GM18870 (cell line): ENCODE measurements at regions not wholly inside any gene's neighbourhood (a gene's known extent, or its start where the extent isn't known, plus 50 kb on each side); places are given as distances from the start of the nearest gene placed in this dataset.
"Not testable (repeated sequence)": the region's sequence is repeated elsewhere in the genome, so short reads cannot be mapped to it uniquely, and the experiment has no call there.

Experiments used
- ATAC-seq: cut with Tn5 transposase; IDR thresholded peaks from one replicate; pipeline ENCODE4 v1.9.1; 2021; ENCODE audit warnings: moderate library complexity; ENCODE audit not compliant: unreplicated experiment

DNA sequence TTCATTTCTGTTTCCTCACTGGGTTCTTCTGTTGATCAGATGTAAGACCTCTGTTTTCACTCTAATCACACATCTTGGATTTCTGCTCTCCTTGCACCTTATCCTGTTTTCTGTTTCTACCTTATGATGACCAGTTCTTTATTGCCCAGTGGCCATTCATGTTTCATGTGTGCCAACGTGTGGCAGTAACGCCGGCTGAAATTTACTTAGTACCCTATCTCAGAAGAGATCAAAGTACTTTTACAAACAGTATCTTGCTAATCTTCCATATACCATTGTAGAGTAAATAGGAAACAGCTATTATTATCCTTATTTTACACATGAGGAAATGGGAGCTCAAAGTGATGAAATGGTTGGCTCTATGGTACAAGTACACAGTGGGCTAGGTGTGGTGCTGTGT lies 74.0 kb downstream of the GATA3 start:
- no peak for ATAC-seq

GRCh38 chr10:8129438-8129837 lies 75.0 kb downstream of the GATA3 start:
- ATAC-seq = no peak

GRCh38 chr10:8130973-8131911 lies 76.8 kb downstream of the GATA3 start:
- peak; percentile 83 for ATAC-seq

- peak; percentile 57 for ATAC-seq
These were observed 78.7 kb downstream of the GATA3 start for GRCh38 chr10:8133146-8133545.

- ATAC-seq = no peak
These were observed 82.2 kb downstream of the GATA3 start for GRCh38 chr10:8136736-8137135.

GRCh38 chr10:8137272-8137681 lies 82.8 kb downstream of the GATA3 start:
- no peak for ATAC-seq

DNA sequence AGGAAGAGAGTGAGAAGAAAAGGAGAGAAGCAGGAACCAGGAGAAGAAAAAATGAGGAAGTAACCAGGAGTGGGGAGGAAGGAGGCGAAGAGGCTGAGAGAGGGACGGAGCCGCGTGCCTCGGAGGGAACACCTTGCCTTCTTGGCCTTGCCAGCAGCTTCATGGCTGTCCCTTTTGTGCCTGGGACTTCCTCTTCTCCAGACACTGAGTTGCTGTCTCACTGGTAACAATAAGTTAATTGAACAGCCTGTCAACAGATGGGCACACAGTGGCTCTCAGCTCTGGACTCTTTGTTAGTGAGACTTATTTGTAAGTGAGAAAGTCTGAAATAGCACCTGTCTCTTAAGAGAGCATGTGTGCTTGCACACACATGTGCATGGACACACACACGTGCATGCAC lies 83.2 kb downstream of the GATA3 start:
- ATAC-seq = no peak

DNA sequence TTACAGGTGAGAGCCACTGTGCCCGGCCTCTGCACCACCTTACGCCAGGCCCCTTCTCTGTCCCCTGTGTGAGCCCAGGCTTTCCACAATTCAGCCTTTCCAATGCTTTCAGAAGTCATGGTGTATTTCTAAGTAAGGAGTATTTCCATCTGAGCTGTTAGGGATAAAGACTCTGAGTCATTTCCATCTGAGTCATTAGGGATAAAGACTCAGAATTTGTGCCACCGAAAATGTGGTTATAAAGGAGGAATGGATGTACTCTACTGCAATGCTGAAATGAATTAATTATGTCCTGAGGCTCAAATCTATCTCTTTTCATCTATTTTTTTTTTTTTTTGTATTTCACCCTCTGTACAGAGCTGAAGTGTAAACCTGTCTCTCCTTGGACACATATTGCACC lies 84.0 kb downstream of the GATA3 start:
- no peak for ATAC-seq

DNA sequence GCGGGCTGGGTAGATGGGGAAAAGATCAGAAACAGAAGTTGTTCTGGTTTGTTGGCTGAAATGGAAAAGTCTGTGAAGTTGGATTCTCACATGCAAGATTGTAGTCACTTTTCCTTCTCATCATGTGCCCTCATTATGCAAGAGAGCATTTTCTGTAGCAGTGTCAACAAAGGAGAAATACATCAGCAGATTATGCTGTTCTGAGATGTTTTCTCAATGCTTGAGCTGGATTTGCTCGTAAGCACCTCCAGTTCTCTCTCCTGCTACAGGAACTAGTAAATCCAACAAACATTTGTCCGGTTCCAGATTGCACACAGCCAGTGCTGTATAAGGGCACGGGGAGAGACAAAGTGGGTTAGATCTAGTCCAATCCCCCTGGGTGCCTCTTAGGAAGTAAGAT lies 90.0 kb downstream of the GATA3 start:
- no peak for ATAC-seq

DNA sequence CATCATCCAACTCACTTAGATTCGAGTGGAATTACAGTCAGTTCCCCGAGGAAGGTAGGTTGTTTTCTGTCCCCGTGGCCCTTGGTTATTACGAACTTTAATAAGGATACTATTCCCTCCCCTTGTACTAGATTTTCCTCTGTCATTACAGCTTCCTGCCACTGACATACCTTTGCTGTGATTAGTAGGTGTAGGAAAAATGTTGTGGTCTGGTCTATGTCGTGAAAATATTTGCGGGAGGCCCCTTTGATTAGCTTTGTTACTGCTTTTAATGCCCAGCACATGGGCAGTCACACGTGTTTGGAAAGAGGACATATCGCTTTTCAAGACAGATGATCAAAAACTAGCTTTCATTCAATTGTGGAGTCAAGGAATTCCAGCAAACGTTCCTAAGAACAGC lies 92.2 kb downstream of the GATA3 start:
- no peak for ATAC-seq

GRCh38 chr10:8149991-8150390 lies 95.5 kb downstream of the GATA3 start:
- ATAC-seq = no peak

- no peak for ATAC-seq
These were observed 96.0 kb downstream of the GATA3 start for GRCh38 chr10:8150401-8150905.

GRCh38 chr10:8151086-8151485 lies 96.6 kb downstream of the GATA3 start:
- no peak for ATAC-seq

GRCh38 chr10:8156918-8157317 lies 102.4 kb downstream of the GATA3 start:
- no peak for ATAC-seq

- ATAC-seq = no peak
These were observed 103.9 kb downstream of the GATA3 start for GRCh38 chr10:8158193-8159071.

- ATAC-seq = no peak
These were observed 105.1 kb downstream of the GATA3 start for GRCh38 chr10:8159341-8160165.

GRCh38 chr10:8163824-8164223 lies 109.3 kb downstream of the GATA3 start:
- ATAC-seq = no peak

- not testable (repeated sequence) for ATAC-seq
These were observed 110.2 kb downstream of the GATA3 start for GRCh38 chr10:8164640-8165039.

GRCh38 chr10:8168836-8169235 lies 114.3 kb downstream of the GATA3 start:
- ATAC-seq = no peak

DNA sequence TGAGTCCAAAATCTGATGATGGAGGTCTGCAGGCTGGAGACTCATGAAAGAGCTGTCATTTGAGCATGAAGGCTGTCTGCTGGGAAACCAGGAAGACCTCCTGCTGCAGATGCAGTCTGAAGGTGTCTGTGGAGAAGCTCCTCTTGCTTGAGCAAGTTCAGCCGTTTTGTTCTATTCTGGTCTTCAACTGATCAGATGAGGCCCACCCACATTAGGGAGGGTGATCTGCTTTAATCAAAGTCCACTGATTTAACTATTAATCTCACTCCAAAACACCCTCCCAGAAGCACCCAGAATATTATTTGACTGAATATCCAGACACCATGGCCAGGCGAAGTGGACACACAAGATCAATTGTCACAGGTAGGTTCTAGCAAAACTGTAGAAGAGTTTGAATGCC lies 116.5 kb downstream of the GATA3 start:
- ATAC-seq = no peak

GRCh38 chr10:8172604-8173003 lies 118.1 kb downstream of the GATA3 start:
- no peak for ATAC-seq
